ENCODE measurements at regions not wholly inside any gene's neighbourhood (a gene's known extent, or its start where the extent isn't known, plus 50 kb on each side); places are given as distances from the start of the nearest gene placed in this dataset.

GRCh38 chr2:155866477-155866876 is 466.0 kb downstream of the NR4A2 start:
- Histone ChIP-seq H3K9ac (ENCODE audit: extremely low read depth, low read length, poor library complexity, severe bottlenecking) (no peak overlapping the region), H3K27ac (ENCODE audit: low read depth, low read length) (no peak overlapping the region), H3K36me3 (ENCODE audit: control insufficient read depth, insufficient read depth, low read length) (no peaks in the 10 kb centered on the region), H3K4me1 (ENCODE audit: control insufficient read depth, insufficient read depth, low read length) (peaks cover 3% of the 10 kb centered on the region), H3K4me3 (ENCODE audit: low read length) (no peak overlapping the region), H3K27me3 (ENCODE audit: control insufficient read depth, insufficient read depth, low read length, poor library complexity, severe bottlenecking) (no peaks in the 10 kb centered on the region), H3K9me3 (ENCODE audit: control insufficient read depth, low read length) (no peaks in the 10 kb centered on the region)
- Mint-ChIP-seq H3K36me3 (ENCODE audit: low read depth) (no peaks in the 10 kb centered on the region), H3K4me1 (peaks cover 14% of the 10 kb centered on the region), H3K27ac (no peak overlapping the region), H3K9me3 (no peaks in the 10 kb centered on the region), H3K4me3 (no peak overlapping the region), H3K27me3 (ENCODE audit: insufficient read depth) (no peaks in the 10 kb centered on the region)
- DNase-seq: no peak
- TF ChIP-seq CTCF (conservative IDR thresholded peaks at IDR 0.05): no peak
- WGBS, 2 experiments (ENCODE audit: insufficient coverage in 1 of 2, insufficient read length in 1 of 2): 56 to 79% methylated on average over 2 to 5 of the region's 5 CpGs

GRCh38 chr2:155852156-155852555 is 480.4 kb downstream of the NR4A2 start:
- H3K36me3 ChIP-seq (ENCODE audit: control insufficient read depth, insufficient read depth, low read length): no peaks in the 10 kb centered on the region
- TF ChIP-seq CTCF (conservative IDR thresholded peaks at IDR 0.05): no peak
- H3K4me3 Mint-ChIP-seq: no peak overlapping the region
- no peaks in the 10 kb centered on the region for H3K9me3 ChIP-seq (ENCODE audit: control insufficient read depth, low read length)
- no peaks in the 10 kb centered on the region for H3K36me3 Mint-ChIP-seq (ENCODE audit: low read depth)
- H3K4me1 Mint-ChIP-seq: peaks cover 4% of the 10 kb centered on the region
- H3K27ac ChIP-seq (ENCODE audit: low read depth, low read length): no peak overlapping the region
- no peak overlapping the region for H3K27ac Mint-ChIP-seq
- H3K4me1 ChIP-seq (ENCODE audit: control insufficient read depth, insufficient read depth, low read length): no peaks in the 10 kb centered on the region
- H3K4me3 ChIP-seq (ENCODE audit: low read length): no peak overlapping the region
- WGBS, 2 experiments (ENCODE audit: insufficient coverage in 1 of 2, insufficient read length in 1 of 2): 100% methylated on average over 1 of the region's 1 CpG; no CpG with 5 or more reads in 1 of the 2 experiments
- H3K27me3 Mint-ChIP-seq (ENCODE audit: insufficient read depth): no peaks in the 10 kb centered on the region
- H3K27me3 ChIP-seq (ENCODE audit: control insufficient read depth, insufficient read depth, low read length, poor library complexity, severe bottlenecking): no peaks in the 10 kb centered on the region
- H3K9ac ChIP-seq (ENCODE audit: extremely low read depth, low read length, poor library complexity, severe bottlenecking): no peak overlapping the region
- no peak for DNase-seq
- no peaks in the 10 kb centered on the region for H3K9me3 Mint-ChIP-seq

GRCh38 chr2:155846259-155846658 is 486.3 kb downstream of the NR4A2 start:
- no peak for TF ChIP-seq CTCF (conservative IDR thresholded peaks at IDR 0.05)
- no peak overlapping the region for H3K4me3 Mint-ChIP-seq
- Histone ChIP-seq H3K36me3 (ENCODE audit: control insufficient read depth, insufficient read depth, low read length) (no peaks in the 10 kb centered on the region), H3K27me3 (ENCODE audit: control insufficient read depth, insufficient read depth, low read length, poor library complexity, severe bottlenecking) (no peaks in the 10 kb centered on the region), H3K9ac (ENCODE audit: extremely low read depth, low read length, poor library complexity, severe bottlenecking) (no peak overlapping the region), H3K27ac (ENCODE audit: low read depth, low read length) (no peak overlapping the region), H3K4me3 (ENCODE audit: low read length) (no peak overlapping the region), H3K4me1 (ENCODE audit: control insufficient read depth, insufficient read depth, low read length) (no peaks in the 10 kb centered on the region), H3K9me3 (ENCODE audit: control insufficient read depth, low read length) (no peaks in the 10 kb centered on the region)
- no peak for DNase-seq
- H3K27me3 Mint-ChIP-seq (ENCODE audit: insufficient read depth): no peaks in the 10 kb centered on the region
- peaks cover 19% of the 10 kb centered on the region for H3K4me1 Mint-ChIP-seq
- H3K36me3 Mint-ChIP-seq (ENCODE audit: low read depth): no peaks in the 10 kb centered on the region
- H3K9me3 Mint-ChIP-seq: no peaks in the 10 kb centered on the region
- H3K27ac Mint-ChIP-seq: no peak overlapping the region

All from endodermal cell (in vitro differentiated cells).